GM10266 (cell line): ENCODE measurements at regions not wholly inside any gene's neighbourhood (a gene's known extent, or its start where the extent isn't known, plus 50 kb on each side); places are given as distances from the start of the nearest gene placed in this dataset.
"Not testable (repeated sequence)": the region's sequence is repeated elsewhere in the genome, so short reads cannot be mapped to it uniquely, and the experiment has no call there.

Source experiments
- DNase-seq: peaks from one replicate; pipeline ENCODE4 v3.0.0; 2012; ENCODE audit errors: extremely low spot score
- CTCF ChIP-seq: IDR thresholded peaks from 2 replicates; pipeline ENCODE4 v1.5.1; 2012; ENCODE audit warnings: mild to moderate bottlenecking, low read depth; ENCODE audit not compliant: control insufficient read depth, insufficient read depth; ENCODE audit errors: missing control alignments

- TF ChIP-seq CTCF: no peak
- DNase-seq: no peak
Measured at GRCh38 chr3:87550892-87551291, 274.5 kb upstream of the POU1F1 start.

- no peak for TF ChIP-seq CTCF
- DNase-seq: no peak
Measured at GRCh38 chr3:87549208-87549607, 272.8 kb upstream of the POU1F1 start.

- no peak for TF ChIP-seq CTCF
Measured at GRCh38 chr3:87548271-87548670, 271.9 kb upstream of the POU1F1 start.

GRCh38 chr3:87546216-87546615 is 269.8 kb upstream of the POU1F1 start:
- DNase-seq: no peak
- no peak for TF ChIP-seq CTCF

More at GRCh38 chr3:87548271-87548670, 271.9 kb upstream of the POU1F1 start:
- DNase-seq: no peak

- not testable (repeated sequence) for DNase-seq
Measured at GRCh38 chr3:87543408-87543807, 267.0 kb upstream of the POU1F1 start.

GRCh38 chr3:87541723-87542122 is 265.3 kb upstream of the POU1F1 start:
- no peak for TF ChIP-seq CTCF

GRCh38 chr3:87538722-87539121 is 262.3 kb upstream of the POU1F1 start:
- not testable (repeated sequence) for DNase-seq

More at GRCh38 chr3:87541723-87542122, 265.3 kb upstream of the POU1F1 start:
- no peak for DNase-seq

- no peak for DNase-seq
- TF ChIP-seq CTCF: no peak
Measured at GRCh38 chr3:87509401-87509800, 233.0 kb upstream of the POU1F1 start.
